ENCODE measurements at regions not wholly inside any gene's neighbourhood (a gene's known extent, or its start where the extent isn't known, plus 50 kb on each side); places are given as distances from the start of the nearest gene placed in this dataset.
A peak's percentile ranks its signal among the peaks of the same experiment; 100 is the strongest.

GRCh38 chr21:31553926-31554325 is 105.6 kb upstream of the SOD1 start:
- Histone ChIP-seq H3K27ac (peak overlapping the region; percentile 95), H3K27me3 (peaks cover 10% of the 10 kb centered on the region), H3K9me3 (ENCODE audit: low read depth) (no peaks in the 10 kb centered on the region), H4K20me1 (ENCODE audit: low read depth) (peaks cover 17% of the 10 kb centered on the region), H2AFZ (replicated peaks) (no peak overlapping the region), H3K36me3 (no peaks in the 10 kb centered on the region), H3K4me1 (peaks cover 47% of the 10 kb centered on the region), H3K9ac (no peak overlapping the region), H3K79me2 (ENCODE audit: low read depth) (peaks cover 92% of the 10 kb centered on the region), H3F3A (ENCODE audit: low read depth) (peaks cover 49% of the 10 kb centered on the region), H3K4me3 (peak overlapping the region; percentile 14), H3K4me2 (peak overlapping the region; percentile 94)
- TF ChIP-seq CTCF (IDR thresholded peaks at IDR 0.05) (no peak), EZH2 (IDR thresholded peaks at IDR 0.05) (no peak), EZH2phosphoT487 (IDR thresholded peaks at IDR 0.05) (no peak)
- Mint-ChIP-seq H3K9me3 (peaks cover 7% of the 10 kb centered on the region), H3K4me1 (peaks cover 49% of the 10 kb centered on the region), H3K27ac (peak overlapping the region; percentile 98), H3K4me3 (peak overlapping the region; percentile 92), H3K27me3 (ENCODE audit: insufficient read depth, low read depth) (peaks cover 4% of the 10 kb centered on the region), H3K36me3 (peaks cover 16% of the 10 kb centered on the region)
- DNase-seq (ENCODE audit: low spot score): no peak

GRCh38 chr21:31553461-31553860 is 106.0 kb upstream of the SOD1 start:
- H3K4me3 Mint-ChIP-seq: peak overlapping the region; percentile 92
- Histone ChIP-seq H3K27ac (no peak overlapping the region), H3F3A (ENCODE audit: low read depth) (peaks cover 46% of the 10 kb centered on the region), H3K27me3 (peaks cover 10% of the 10 kb centered on the region), H2AFZ (replicated peaks) (no peak overlapping the region), H3K79me2 (ENCODE audit: low read depth) (peaks cover 94% of the 10 kb centered on the region), H3K9me3 (ENCODE audit: low read depth) (no peaks in the 10 kb centered on the region), H3K4me3 (no peak overlapping the region), H4K20me1 (ENCODE audit: low read depth) (peaks cover 17% of the 10 kb centered on the region), H3K36me3 (no peaks in the 10 kb centered on the region), H3K4me1 (peaks cover 47% of the 10 kb centered on the region), H3K4me2 (peak overlapping the region; percentile 94), H3K9ac (no peak overlapping the region)
- peaks cover 4% of the 10 kb centered on the region for H3K27me3 Mint-ChIP-seq (ENCODE audit: insufficient read depth, low read depth)
- H3K27ac Mint-ChIP-seq: peak overlapping the region; percentile 98
- DNase-seq (ENCODE audit: low spot score): no peak
- peaks cover 53% of the 10 kb centered on the region for H3K4me1 Mint-ChIP-seq
- peaks cover 7% of the 10 kb centered on the region for H3K9me3 Mint-ChIP-seq
- TF ChIP-seq EZH2 (IDR thresholded peaks at IDR 0.05): no peak
- peaks cover 17% of the 10 kb centered on the region for H3K36me3 Mint-ChIP-seq

- Histone ChIP-seq H3K4me1 (peaks cover 47% of the 10 kb centered on the region), H3K27ac (no peak overlapping the region), H3K36me3 (no peaks in the 10 kb centered on the region), H4K20me1 (ENCODE audit: low read depth) (peaks cover 18% of the 10 kb centered on the region), H3K27me3 (peaks cover 10% of the 10 kb centered on the region), H3F3A (ENCODE audit: low read depth) (peaks cover 43% of the 10 kb centered on the region), H3K4me2 (peak overlapping the region; percentile 94), H3K9ac (no peak overlapping the region), H2AFZ (replicated peaks) (no peak overlapping the region), H3K79me2 (ENCODE audit: low read depth) (peaks cover 94% of the 10 kb centered on the region), H3K9me3 (ENCODE audit: low read depth) (no peaks in the 10 kb centered on the region), H3K4me3 (no peak overlapping the region)
- Mint-ChIP-seq H3K4me1 (peaks cover 53% of the 10 kb centered on the region), H3K9me3 (peaks cover 7% of the 10 kb centered on the region), H3K27ac (peak overlapping the region; percentile 98), H3K36me3 (peaks cover 17% of the 10 kb centered on the region), H3K4me3 (peak overlapping the region; percentile 21), H3K27me3 (ENCODE audit: insufficient read depth, low read depth) (peaks cover 4% of the 10 kb centered on the region)
- TF ChIP-seq EZH2phosphoT487 (IDR thresholded peaks at IDR 0.05): no peak
- no peak for TF ChIP-seq EZH2 (IDR thresholded peaks at IDR 0.05)
- TF ChIP-seq CTCF (IDR thresholded peaks at IDR 0.05): no peak
- DNase-seq (ENCODE audit: low spot score): no peak
Measured at GRCh38 chr21:31552826-31553225, 106.7 kb upstream of the SOD1 start.

GRCh38 chr21:31550070-31550469 is 109.4 kb upstream of the SOD1 start:
- TF ChIP-seq CTCF (IDR thresholded peaks at IDR 0.05) (no peak), EZH2 (IDR thresholded peaks at IDR 0.05) (no peak), EZH2phosphoT487 (IDR thresholded peaks at IDR 0.05) (no peak)
- Histone ChIP-seq H4K20me1 (ENCODE audit: low read depth) (peaks cover 29% of the 10 kb centered on the region), H3K4me2 (no peak overlapping the region), H2AFZ (replicated peaks) (no peak overlapping the region), H3K9me3 (ENCODE audit: low read depth) (no peaks in the 10 kb centered on the region), H3K9ac (no peak overlapping the region), H3K4me1 (peaks cover 49% of the 10 kb centered on the region), H3K79me2 (ENCODE audit: low read depth) (peaks cover 100% of the 10 kb centered on the region), H3K27me3 (no peaks in the 10 kb centered on the region), H3K27ac (no peak overlapping the region), H3K4me3 (no peak overlapping the region), H3F3A (ENCODE audit: low read depth) (peaks cover 34% of the 10 kb centered on the region), H3K36me3 (no peaks in the 10 kb centered on the region)
- Mint-ChIP-seq H3K27me3 (ENCODE audit: insufficient read depth, low read depth) (peaks cover 7% of the 10 kb centered on the region), H3K4me3 (no peak overlapping the region), H3K4me1 (peaks cover 61% of the 10 kb centered on the region), H3K27ac (no peak overlapping the region), H3K36me3 (peaks cover 17% of the 10 kb centered on the region), H3K9me3 (peaks cover 7% of the 10 kb centered on the region)
- DNase-seq (ENCODE audit: low spot score): no peak
